ENCODE measurements at regions not wholly inside any gene's neighbourhood (a gene's known extent, or its start where the extent isn't known, plus 50 kb on each side); places are given as distances from the start of the nearest gene placed in this dataset.

GRCh38 chr17:34452769-34453168 is 89.7 kb upstream of the CCL1 start:
- TF ChIP-seq, protein P1, sequence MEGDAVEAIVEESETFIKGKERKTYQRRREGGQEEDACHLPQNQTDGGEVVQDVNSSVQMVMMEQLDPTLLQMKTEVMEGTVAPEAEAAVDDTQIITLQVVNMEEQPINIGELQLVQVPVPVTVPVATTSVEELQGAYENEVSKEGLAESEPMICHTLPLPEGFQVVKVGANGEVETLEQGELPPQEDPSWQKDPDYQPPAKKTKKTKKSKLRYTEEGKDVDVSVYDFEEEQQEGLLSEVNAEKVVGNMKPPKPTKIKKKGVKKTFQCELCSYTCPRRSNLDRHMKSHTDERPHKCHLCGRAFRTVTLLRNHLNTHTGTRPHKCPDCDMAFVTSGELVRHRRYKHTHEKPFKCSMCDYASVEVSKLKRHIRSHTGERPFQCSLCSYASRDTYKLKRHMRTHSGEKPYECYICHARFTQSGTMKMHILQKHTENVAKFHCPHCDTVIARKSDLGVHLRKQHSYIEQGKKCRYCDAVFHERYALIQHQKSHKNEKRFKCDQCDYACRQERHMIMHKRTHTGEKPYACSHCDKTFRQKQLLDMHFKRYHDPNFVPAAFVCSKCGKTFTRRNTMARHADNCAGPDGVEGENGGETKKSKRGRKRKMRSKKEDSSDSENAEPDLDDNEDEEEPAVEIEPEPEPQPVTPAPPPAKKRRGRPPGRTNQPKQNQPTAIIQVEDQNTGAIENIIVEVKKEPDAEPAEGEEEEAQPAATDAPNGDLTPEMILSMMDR (conservative IDR thresholded peaks at IDR 0.05; ENCODE audit: low read length): no peak
- no peak overlapping the region for H3K4me3 ChIP-seq (ENCODE audit: low read length)
- peak; percentile 30 for DNase-seq (ENCODE audit: low read depth)

DNA sequence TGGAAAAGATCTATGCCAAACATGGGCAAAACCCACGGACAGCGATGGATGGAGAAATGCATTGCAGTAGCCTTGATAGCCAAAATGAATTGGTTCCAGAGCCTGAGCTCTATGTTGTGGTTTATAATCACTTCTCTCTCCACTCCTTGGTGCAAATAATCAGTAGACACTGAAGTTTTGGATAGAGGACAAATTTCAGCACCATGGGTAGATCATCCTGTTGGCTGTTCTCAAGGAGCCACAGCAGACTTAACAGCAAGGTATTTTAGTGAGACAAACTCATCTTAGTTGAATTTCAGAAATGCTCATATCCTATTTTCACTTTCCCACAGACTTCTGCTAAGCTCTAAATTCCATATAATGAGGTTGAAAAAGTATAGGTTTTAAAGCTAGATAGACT is 88.3 kb upstream of the CCL1 start:
- TF ChIP-seq, protein P1 (conservative IDR thresholded peaks at IDR 0.05; ENCODE audit: low read length): no peak
- H3K4me3 ChIP-seq (ENCODE audit: low read length): no peak overlapping the region
- no peak for DNase-seq (ENCODE audit: low read depth)

DNA sequence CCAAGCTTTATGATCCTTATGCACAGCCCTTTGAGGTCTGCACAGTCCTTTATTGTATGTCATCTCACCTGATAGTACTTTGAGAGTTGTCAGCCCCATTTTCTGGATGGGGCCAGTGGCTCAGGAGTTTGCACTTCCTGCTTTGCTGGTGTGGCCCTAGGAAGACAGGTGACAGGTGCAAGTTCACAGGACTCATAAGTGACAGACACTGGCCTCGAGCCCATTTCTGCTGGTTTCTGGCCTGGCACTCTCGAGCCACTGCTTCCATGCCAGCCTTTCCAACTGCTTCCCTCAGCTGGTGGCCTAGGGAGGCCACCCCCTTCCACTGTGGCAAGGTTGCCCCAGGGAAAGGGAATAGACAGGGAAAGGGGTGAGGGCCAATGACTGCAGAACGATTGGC is 84.4 kb upstream of the CCL1 start:
- no peak for DNase-seq (ENCODE audit: low read depth)
- no peak overlapping the region for H3K4me3 ChIP-seq (ENCODE audit: low read length)
- TF ChIP-seq, protein P1 (conservative IDR thresholded peaks at IDR 0.05; ENCODE audit: low read length): no peak

GRCh38 chr17:34445101-34445500 is 82.1 kb upstream of the CCL1 start:
- TF ChIP-seq, protein P1 (conservative IDR thresholded peaks at IDR 0.05; ENCODE audit: low read length): no peak
- DNase-seq (ENCODE audit: low read depth): no peak
- H3K4me3 ChIP-seq (ENCODE audit: low read length): no peak overlapping the region

DNA sequence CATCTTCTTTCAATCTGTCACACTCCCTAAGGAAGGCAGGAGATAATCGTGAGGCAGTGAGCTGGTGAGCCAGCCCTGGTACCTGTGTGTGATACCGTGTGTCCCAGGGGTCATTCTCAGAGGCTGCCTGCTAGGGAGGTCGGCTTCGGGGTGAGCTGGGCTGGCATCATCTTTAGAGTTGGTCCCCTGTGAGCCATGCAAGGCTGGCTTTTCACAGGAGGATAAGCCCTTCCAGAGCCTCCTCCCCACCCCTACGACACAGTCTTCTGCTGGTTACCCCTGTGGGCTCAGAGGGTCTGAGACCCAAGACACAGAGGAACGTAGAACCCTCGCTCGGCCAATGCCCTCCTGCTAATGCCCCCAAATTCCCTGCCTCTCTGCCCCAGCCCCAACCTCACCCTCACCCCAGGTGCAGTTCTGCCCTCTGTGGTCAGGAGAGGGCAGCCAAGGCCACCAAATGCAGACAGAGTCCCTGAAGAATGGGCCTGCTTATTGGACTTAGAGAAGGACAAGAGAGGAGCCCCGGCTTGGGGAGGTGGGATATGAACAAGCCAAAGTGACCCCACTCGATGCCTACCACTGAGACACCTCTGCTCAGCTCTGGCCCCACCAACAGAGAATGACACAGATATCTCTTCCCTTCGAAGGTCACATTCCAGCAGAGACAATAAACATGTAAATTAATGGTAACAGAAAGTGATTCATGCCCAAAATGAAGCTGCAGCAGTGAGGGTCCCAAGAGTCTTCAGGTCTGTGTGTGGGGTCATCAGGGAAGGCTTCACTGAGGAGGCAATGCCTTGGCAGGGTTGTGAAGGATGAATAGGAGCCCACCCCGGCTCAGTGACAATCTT is 80.8 kb upstream of the CCL1 start:
- no peak for DNase-seq (ENCODE audit: low read depth)
- TF ChIP-seq, protein P1 (conservative IDR thresholded peaks at IDR 0.05; ENCODE audit: low read length): peak; percentile 16

DNA sequence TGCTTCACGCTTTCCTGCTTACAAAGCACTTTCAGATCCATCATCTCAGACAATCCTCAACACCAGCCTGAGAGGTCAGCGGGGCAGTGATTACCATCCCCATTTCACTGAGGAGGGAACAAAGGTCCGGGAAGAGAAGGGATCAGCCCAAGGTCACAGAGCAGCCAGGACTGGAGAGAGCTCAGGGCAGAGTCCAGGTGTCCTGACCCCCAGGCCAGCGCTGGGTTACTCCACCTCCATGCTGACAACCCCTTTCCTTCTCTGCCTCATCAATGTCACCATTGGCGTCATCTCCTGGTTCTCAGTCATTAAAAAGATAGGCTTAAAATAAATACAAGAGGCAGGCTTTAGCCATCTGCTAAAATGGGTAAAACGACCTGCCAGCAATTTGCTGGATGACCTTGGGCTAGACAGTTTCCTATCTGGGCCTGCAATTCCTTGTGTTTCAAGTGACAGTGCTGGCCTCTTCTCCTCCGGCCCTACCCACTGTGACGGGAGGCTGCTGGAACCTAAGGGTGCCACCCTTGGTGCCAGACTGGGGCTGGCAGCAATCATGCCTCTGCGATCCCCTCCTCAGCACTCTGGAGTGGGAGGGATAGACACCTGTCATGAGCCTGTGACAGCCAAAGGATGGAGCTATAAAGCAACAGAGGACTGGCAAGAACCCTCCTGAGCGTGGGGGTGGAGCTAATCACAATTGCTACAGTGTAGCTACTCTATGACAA is 79.5 kb upstream of the CCL1 start:
- DNase-seq (ENCODE audit: low read depth): no peak
- H3K4me3 ChIP-seq (ENCODE audit: low read length): no peak overlapping the region
- TF ChIP-seq, protein P1 (conservative IDR thresholded peaks at IDR 0.05; ENCODE audit: low read length): no peak

More for the DNA sequence above, 80.8 kb upstream of the CCL1 start:
- H3K4me3 ChIP-seq (ENCODE audit: low read length): no peak overlapping the region

Measured in AG10803 (cell line).